PC-3 (cell line): ENCODE measurements at regions not wholly inside any gene's neighbourhood (a gene's known extent, or its start where the extent isn't known, plus 50 kb on each side); places are given as distances from the start of the nearest gene placed in this dataset.

Source experiments
- ATAC-seq: fragments of 200-7000 bp; cut with Tn5 transposase; 2 replicates; pipeline ENCODE4 v1.9.1; 2020; ENCODE audit warnings: mild to moderate bottlenecking, moderate library complexity
- BruUV-seq: library from RNA; stranded (reverse); fragments of 400-500 nt; replicated peaks from 2 replicates; lab custom pipeline; 2021; lab: Mats Ljungman, UMichigan
- CTCF ChIA-PET: fragments of 300-600 bp; sonication (Branson Sonifier 250); formaldehyde crosslinking; loops from one replicate; lab custom pipeline; 2022; ENCODE audit warnings: antibody characterized with exemption; lab: Charles Lee
- POLR2A ChIA-PET: fragments of 300-600 bp; sonication (Branson Sonifier 250); formaldehyde crosslinking; loops from one replicate; lab custom pipeline; 2022; ENCODE audit warnings: antibody characterized with exemption; ENCODE audit not compliant: unreplicated experiment; lab: Charles Lee
- DNase-seq: peaks from one replicate; pipeline ENCODE4 v3.0.0-alpha.2; 2015
- H2AFZ ChIP-seq: fragments of 300-600 bp; sonication (generic); 2 replicates; pipeline ENCODE4 v1.6.0; 2016; ENCODE audit warnings: antibody characterized with exemption, low read length
- H3F3A ChIP-seq: fragments of 300-600 bp; sonication (generic); one replicate; pipeline ENCODE4 v1.6.0; 2017; ENCODE audit warnings: antibody characterized with exemption, low read length, control low read depth, mild to moderate bottlenecking; ENCODE audit not compliant: unreplicated experiment
- H3K27ac ChIP-seq: fragments of 300-600 bp; sonication (generic); 2 replicates; pipeline ENCODE4 v1.5.1; 2016; ENCODE audit warnings: mild to moderate bottlenecking, low read length
- H3K27me3 ChIP-seq: fragments of 300-600 bp; sonication (generic); 2 replicates; pipeline ENCODE4 v1.6.1; 2016; ENCODE audit warnings: low read length, mixed read lengths
- H3K36me3 ChIP-seq: fragments of 300-600 bp; sonication (generic); 2 replicates; pipeline ENCODE4 v1.6.1; 2016; ENCODE audit warnings: low read depth, mixed run types, low read length, mixed read lengths
- H3K4me1 ChIP-seq: fragments of 300-600 bp; sonication (generic); 2 replicates; pipeline ENCODE4 v1.5.1; 2016; ENCODE audit warnings: low read length; ENCODE audit not compliant: insufficient read depth
- H3K4me2 ChIP-seq: fragments of 300-600 bp; sonication (generic); 2 replicates; pipeline ENCODE4 v1.6.0; 2016; ENCODE audit warnings: low read length
- H3K4me3 ChIP-seq: fragments of 300-600 bp; sonication (generic); 2 replicates; pipeline ENCODE4 v1.5.1; 2016; ENCODE audit warnings: mild to moderate bottlenecking, low read length, mixed read lengths
- H3K79me2 ChIP-seq: fragments of 300-600 bp; sonication (generic); 2 replicates; pipeline ENCODE4 v1.6.1; 2017; ENCODE audit warnings: low read length, mixed read lengths
- H3K9ac ChIP-seq: fragments of 300-600 bp; sonication (generic); 2 replicates; pipeline ENCODE4 v1.6.0; 2016; ENCODE audit warnings: mild to moderate bottlenecking, low read length
- H3K9me2 ChIP-seq: fragments of 300-600 bp; sonication (generic); replicated peaks from 2 replicates; pipeline ENCODE4 v1.6.1; 2016; ENCODE audit warnings: mixed run types, low read length, mixed read lengths
- H3K9me3 ChIP-seq: fragments of 300-600 bp; sonication (generic); 2 replicates; pipeline ENCODE4 v1.6.1; 2016; ENCODE audit warnings: low read length, mixed read lengths
- H4K20me1 ChIP-seq: fragments of 300-600 bp; sonication (generic); 2 replicates; pipeline ENCODE4 v1.6.1; 2016; ENCODE audit warnings: low read length, mixed read lengths
- EZH2 ChIP-seq: fragments of 300-600 bp; sonication (generic); IDR thresholded peaks from one replicate; pipeline ENCODE4 v1.6.1; 2017; ENCODE audit warnings: antibody characterized with exemption, mild to moderate bottlenecking, low read length; ENCODE audit not compliant: unreplicated experiment
- EZH2phosphoT487 ChIP-seq: fragments of 300-600 bp; sonication (generic); IDR thresholded peaks from 2 replicates; pipeline ENCODE4 v1.6.1; 2018; ENCODE audit warnings: mild to moderate bottlenecking, antibody characterized with exemption, low read length, borderline replicate concordance
- intact Hi-C: fragments of 100-400 bp; cut with micrococcal nuclease; formaldehyde crosslinking; loops from 2 replicates; pipeline ENCODE4 v1.9.0; 2023
- TF ChIP-seq, protein P1 (sequence below): fragments of 300-600 bp; sonication (generic); conservative IDR thresholded peaks from 2 replicates; pipeline ENCODE4 v1.5.1; 2017; ENCODE audit warnings: antibody characterized with exemption, low read depth, mild to moderate bottlenecking, low read length

- BruUV-seq, result no TSS peak
- CTCF ChIA-PET, result no interaction called here
- no peaks in the 10 kb centered on the region for H3K79me2 ChIP-seq
Observed at GRCh38 chr6:84379142-84379541, 151.7 kb upstream of the CEP162 start.

GRCh38 chr6:84372290-84372689, 144.8 kb upstream of the CEP162 start:
- TF ChIP-seq EZH2phosphoT487, result no peak
- TF ChIP-seq, protein P1, sequence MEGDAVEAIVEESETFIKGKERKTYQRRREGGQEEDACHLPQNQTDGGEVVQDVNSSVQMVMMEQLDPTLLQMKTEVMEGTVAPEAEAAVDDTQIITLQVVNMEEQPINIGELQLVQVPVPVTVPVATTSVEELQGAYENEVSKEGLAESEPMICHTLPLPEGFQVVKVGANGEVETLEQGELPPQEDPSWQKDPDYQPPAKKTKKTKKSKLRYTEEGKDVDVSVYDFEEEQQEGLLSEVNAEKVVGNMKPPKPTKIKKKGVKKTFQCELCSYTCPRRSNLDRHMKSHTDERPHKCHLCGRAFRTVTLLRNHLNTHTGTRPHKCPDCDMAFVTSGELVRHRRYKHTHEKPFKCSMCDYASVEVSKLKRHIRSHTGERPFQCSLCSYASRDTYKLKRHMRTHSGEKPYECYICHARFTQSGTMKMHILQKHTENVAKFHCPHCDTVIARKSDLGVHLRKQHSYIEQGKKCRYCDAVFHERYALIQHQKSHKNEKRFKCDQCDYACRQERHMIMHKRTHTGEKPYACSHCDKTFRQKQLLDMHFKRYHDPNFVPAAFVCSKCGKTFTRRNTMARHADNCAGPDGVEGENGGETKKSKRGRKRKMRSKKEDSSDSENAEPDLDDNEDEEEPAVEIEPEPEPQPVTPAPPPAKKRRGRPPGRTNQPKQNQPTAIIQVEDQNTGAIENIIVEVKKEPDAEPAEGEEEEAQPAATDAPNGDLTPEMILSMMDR, result no peak
- no peak for TF ChIP-seq EZH2
- no peak overlapping the region for H3K9ac ChIP-seq
- no TSS peak for BruUV-seq

More at GRCh38 chr6:84379142-84379541, 151.7 kb upstream of the CEP162 start:
- H3F3A ChIP-seq, result no peaks in the 10 kb centered on the region
- no peaks in the 10 kb centered on the region for H3K36me3 ChIP-seq
- H3K4me1 ChIP-seq, result no peaks in the 10 kb centered on the region
- H3K27ac ChIP-seq, result no peak overlapping the region
- DNase-seq, result no peak
- no peak overlapping the region for H2AFZ ChIP-seq
- H3K27me3 ChIP-seq, result no peaks in the 10 kb centered on the region
- POLR2A ChIA-PET, result no interaction called here
- no peaks in the 10 kb centered on the region for H4K20me1 ChIP-seq
- TF ChIP-seq EZH2, result no peak
- TF ChIP-seq, protein P1, result no peak
- no peak for TF ChIP-seq EZH2phosphoT487
- no peak for ATAC-seq
- H3K9ac ChIP-seq, result no peak overlapping the region
- no peak overlapping the region for H3K4me3 ChIP-seq
- intact Hi-C loops, result no loop called here
- H3K4me2 ChIP-seq, result no peak overlapping the region
- no peaks in the 10 kb centered on the region for H3K9me3 ChIP-seq
- H3K9me2 ChIP-seq, result no peaks in the 10 kb centered on the region

GRCh38 chr6:84371681-84372080, 144.2 kb upstream of the CEP162 start:
- no peaks in the 10 kb centered on the region for H3K36me3 ChIP-seq
- no peaks in the 10 kb centered on the region for H3K27me3 ChIP-seq
- CTCF ChIA-PET, result no interaction called here
- H3K4me2 ChIP-seq, result no peak overlapping the region
- H3K9me2 ChIP-seq, result no peaks in the 10 kb centered on the region
- POLR2A ChIA-PET, result no interaction called here
- H3K4me1 ChIP-seq, result no peaks in the 10 kb centered on the region
- no peaks in the 10 kb centered on the region for H3F3A ChIP-seq
- no peak overlapping the region for H3K27ac ChIP-seq
- BruUV-seq, result no TSS peak
- DNase-seq, result no peak
- no peaks in the 10 kb centered on the region for H4K20me1 ChIP-seq
- no peak for ATAC-seq
- no peak overlapping the region for H3K4me3 ChIP-seq
- H3K9ac ChIP-seq, result no peak overlapping the region
- no peaks in the 10 kb centered on the region for H3K9me3 ChIP-seq
- no peak for TF ChIP-seq EZH2phosphoT487
- TF ChIP-seq, protein P1, result no peak
- TF ChIP-seq EZH2, result no peak
- no peak overlapping the region for H2AFZ ChIP-seq
- intact Hi-C loops, result no loop called here
- no peaks in the 10 kb centered on the region for H3K79me2 ChIP-seq

More at GRCh38 chr6:84372290-84372689, 144.8 kb upstream of the CEP162 start:
- H3K27ac ChIP-seq, result no peak overlapping the region
- no peaks in the 10 kb centered on the region for H3K79me2 ChIP-seq
- no peaks in the 10 kb centered on the region for H4K20me1 ChIP-seq
- H3K4me3 ChIP-seq, result no peak overlapping the region
- no peaks in the 10 kb centered on the region for H3K27me3 ChIP-seq
- H2AFZ ChIP-seq, result no peak overlapping the region
- no peaks in the 10 kb centered on the region for H3K4me1 ChIP-seq
- ChIA-PET CTCF (no interaction called here), POLR2A (no interaction called here)
- H3K4me2 ChIP-seq, result no peak overlapping the region
- ATAC-seq (no peak), DNase-seq (no peak)
- H3F3A ChIP-seq, result no peaks in the 10 kb centered on the region
- no peaks in the 10 kb centered on the region for H3K9me3 ChIP-seq
- intact Hi-C loops, result no loop called here
- H3K36me3 ChIP-seq, result no peaks in the 10 kb centered on the region
- H3K9me2 ChIP-seq, result no peaks in the 10 kb centered on the region
